HK-2 (cell line): ENCODE measurements at regions not wholly inside any gene's neighbourhood (a gene's known extent, or its start where the extent isn't known, plus 50 kb on each side); places are given as distances from the start of the nearest gene placed in this dataset.

Source experiments
- DNase-seq: peaks from one replicate; pipeline ENCODE4 v3.0.0-alpha.2; 2018; ENCODE audit not compliant: unreplicated experiment

GRCh38 chr4:19416146-19416545 lies 835.6 kb upstream of the SLIT2 start:
- DNase-seq = no peak

- no peak for DNase-seq
Observed at GRCh38 chr4:19408490-19408889, 843.2 kb upstream of the SLIT2 start.

GRCh38 chr4:19406789-19407188 lies 844.9 kb upstream of the SLIT2 start:
- DNase-seq = no peak

GRCh38 chr4:19403786-19404370 lies 847.8 kb upstream of the SLIT2 start:
- DNase-seq = no peak

GRCh38 chr4:19402581-19403065 lies 849.1 kb upstream of the SLIT2 start:
- no peak for DNase-seq

- no peak for DNase-seq
Observed at GRCh38 chr4:19401301-19402080, 850.2 kb upstream of the SLIT2 start.

DNA sequence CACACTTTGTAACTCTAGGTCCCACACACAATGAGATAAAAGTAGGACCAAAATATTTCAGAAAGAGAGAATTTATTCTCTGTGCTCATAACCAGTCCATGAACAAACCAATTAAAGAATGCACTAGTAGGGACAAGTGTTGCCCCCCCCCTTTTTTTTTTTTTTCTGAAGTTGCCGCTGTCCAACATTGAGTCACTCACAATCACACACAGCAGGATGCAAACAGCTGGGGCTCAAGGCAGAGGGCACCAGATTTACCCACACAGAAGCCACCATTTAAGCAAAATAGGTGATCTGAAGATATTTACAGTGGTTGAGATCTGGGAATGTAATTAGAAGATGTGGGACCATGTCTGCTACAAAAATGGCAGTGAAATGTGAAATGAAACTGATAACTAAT lies 850.9 kb upstream of the SLIT2 start:
- no peak for DNase-seq

GRCh38 chr4:19399001-19399400 lies 852.7 kb upstream of the SLIT2 start:
- no peak for DNase-seq

GRCh38 chr4:19386786-19387185 lies 864.9 kb upstream of the SLIT2 start:
- DNase-seq = no peak

DNA sequence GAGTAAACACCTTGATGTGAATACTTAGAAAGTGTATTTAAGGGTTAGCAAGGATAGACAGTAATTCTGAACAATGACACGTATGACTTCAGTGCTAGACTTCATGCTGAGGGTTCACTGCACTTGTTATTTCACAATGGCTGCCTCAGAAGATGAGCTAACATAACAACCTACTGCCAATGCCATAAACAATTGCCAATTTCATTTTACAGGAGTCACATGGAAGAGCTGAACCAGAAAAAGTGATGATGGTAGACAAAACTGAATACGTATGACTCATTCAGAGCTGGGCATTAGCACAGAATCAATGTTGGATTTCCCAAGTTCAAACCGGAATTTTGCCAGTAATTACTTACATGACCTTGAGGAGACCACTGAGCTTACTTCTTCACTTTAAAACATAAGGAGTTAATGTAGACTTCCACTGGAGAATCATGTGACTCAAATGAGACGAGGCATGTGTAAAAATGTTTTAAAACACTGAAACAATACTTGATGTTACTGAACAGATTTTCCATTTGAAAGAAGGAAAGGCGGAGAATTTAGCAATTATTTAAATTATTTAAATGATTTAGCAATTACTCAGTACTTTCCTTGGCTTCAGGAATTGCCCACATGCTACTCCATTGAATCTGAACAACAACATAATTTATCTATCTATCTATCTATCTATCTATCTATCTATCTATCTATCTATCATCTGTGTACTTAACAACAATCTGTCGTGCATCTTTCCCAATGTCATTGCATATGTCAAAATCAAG lies 868.5 kb upstream of the SLIT2 start:
- no peak for DNase-seq

DNA sequence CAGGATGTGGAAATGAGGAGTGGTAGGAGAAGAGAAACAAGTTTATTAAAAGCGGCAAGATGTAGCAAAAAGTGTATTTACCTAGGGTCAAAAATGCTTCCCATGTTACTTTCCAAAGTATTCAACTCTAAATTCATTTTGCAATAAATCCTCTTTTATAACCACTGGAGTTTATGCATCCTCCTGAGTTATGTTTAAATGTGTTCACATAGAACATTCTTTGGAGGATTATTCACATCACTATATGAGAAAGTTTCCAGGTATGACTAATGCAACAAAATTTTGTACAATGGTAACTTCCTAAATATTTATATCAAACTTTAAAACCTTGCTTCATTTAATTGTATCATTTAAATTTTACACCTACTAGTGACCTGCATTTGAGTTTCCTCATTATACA lies 870.6 kb upstream of the SLIT2 start:
- no peak for DNase-seq

GRCh38 chr4:19380600-19380999 lies 871.1 kb upstream of the SLIT2 start:
- no peak for DNase-seq

- DNase-seq = no peak
Observed at GRCh38 chr4:19379191-19379708, 872.5 kb upstream of the SLIT2 start.

DNA sequence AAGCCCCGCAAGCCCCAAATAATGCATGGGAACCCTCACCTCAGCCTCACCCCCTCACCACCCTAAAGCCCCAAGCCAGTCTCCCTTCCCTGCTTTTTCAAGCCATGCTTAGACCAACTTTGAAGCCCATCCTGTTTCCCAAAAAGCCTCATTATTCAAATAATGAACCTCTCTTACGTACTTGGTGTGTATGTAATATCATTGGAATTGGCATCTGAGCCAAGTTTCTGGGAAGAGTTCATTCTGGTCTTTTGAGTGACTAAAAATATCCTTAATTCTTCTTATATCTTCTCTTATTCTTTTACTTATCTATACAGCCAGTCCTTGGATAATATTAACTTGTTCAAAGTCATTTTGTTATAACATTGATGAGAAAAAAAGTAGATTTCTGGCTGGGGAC lies 875.8 kb upstream of the SLIT2 start:
- DNase-seq = no peak

GRCh38 chr4:19375136-19375804 lies 876.4 kb upstream of the SLIT2 start:
- no peak for DNase-seq

DNA sequence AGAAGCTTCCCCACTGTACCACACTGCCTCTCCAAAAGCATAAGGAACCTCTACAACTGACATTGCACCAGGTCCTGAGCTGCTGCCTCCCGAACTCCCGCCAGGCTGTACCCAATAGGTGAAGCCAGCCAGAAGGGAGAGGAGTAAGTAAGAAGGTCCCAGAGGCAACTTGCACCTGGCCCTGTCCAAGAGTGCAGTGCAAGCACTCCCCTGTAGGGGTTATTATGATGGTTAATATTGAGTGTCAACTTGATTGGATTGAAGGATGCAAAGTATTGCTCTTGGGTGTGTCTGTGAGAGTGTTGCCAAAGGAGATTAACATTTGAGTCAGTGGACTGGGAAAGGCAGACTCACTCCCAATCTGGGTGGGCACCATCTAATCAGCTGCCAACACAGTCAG lies 879.3 kb upstream of the SLIT2 start:
- DNase-seq = no peak

DNA sequence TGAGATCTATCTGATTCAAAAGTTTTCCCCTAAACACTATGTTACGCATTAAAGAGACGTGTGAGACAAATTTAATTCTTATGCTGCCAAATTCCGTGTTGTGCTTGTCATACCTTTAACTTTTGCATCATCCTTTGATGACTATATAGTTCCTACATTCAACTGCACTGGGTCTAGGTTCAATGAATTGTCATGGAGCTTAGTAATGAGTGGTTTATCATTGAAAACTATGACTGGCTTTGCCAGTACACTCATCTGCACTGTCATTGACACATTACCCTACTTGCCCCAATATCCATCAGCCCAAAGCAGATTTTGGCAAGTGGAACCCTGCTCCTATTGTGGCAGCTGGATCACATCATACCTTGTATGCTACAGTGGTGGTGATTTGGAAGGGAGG lies 882.9 kb upstream of the SLIT2 start:
- DNase-seq = no peak

DNA sequence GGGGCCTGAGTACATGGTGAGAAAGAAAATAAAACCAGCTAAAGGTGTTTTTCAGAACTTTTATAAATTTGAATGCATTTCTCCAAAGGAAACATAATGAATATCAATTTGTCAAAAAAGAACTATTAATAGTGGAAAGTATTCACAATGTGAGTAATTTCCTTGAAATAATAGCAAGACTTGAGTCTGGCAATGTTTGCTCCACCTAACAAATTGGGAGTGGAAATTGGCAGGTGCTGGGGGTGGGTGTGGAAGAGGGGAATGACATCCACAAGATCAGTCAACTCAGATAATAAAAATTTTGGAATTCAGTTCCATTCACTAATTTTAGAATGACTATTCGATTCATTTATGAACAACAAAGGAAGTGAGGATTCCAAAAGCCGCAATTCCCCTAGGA lies 884.8 kb upstream of the SLIT2 start:
- no peak for DNase-seq

GRCh38 chr4:19358015-19358414 lies 893.7 kb upstream of the SLIT2 start:
- no peak for DNase-seq

DNA sequence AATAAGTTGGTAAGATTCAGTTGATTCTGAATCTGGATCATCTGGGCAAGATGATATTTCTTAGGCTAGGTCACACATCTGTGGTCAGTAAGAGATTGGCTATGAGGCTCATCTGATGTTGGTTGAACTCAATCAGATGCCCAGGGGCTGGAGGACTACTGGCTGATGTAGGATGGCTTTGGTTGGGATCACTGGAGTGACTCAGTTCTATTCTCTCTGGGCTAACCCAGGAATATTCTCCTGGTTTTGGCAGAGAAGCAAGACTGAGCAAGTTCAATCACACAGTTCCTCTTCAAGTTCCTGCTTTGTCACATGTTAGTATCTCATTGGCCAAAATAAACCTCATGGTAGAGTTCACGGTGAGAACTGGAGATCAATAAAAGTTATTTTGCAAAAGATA lies 902.3 kb upstream of the SLIT2 start:
- no peak for DNase-seq

GRCh38 chr4:19348746-19349145 lies 903.0 kb upstream of the SLIT2 start:
- DNase-seq = no peak

DNA sequence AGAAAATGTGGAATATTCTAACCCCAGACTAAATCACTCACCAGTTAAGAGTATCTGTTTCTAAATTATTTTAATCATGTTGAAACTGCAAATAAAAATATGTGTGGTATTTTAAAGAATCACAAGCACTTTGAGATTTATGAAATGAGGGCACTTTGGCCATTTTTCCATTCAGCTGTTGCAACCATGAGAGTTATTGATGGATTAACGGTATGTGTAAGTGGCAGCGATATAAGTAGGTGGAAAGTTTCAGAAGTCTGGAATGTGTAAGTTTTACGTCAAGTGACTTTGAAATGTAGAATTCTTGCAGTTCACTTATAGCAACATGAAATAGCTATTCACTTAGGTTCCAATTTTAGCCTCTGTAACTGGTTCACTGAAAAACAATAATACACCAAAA lies 905.1 kb upstream of the SLIT2 start:
- DNase-seq = no peak
